GM18907 (cell line): ENCODE measurements at regions not wholly inside any gene's neighbourhood (a gene's known extent, or its start where the extent isn't known, plus 50 kb on each side); places are given as distances from the start of the nearest gene placed in this dataset.

Experiments
- ATAC-seq: cut with Tn5 transposase; IDR thresholded peaks from one replicate; pipeline ENCODE4 v1.9.1; 2021; ENCODE audit warnings: mild to moderate bottlenecking, moderate library complexity; ENCODE audit not compliant: unreplicated experiment

GRCh38 chr2:136248907-136249306, 131.0 kb upstream of the CXCR4 start:
- ATAC-seq, result no peak

GRCh38 chr2:136248242-136248641, 130.3 kb upstream of the CXCR4 start:
- ATAC-seq, result no peak

GRCh38 chr2:136247204-136247950, 129.4 kb upstream of the CXCR4 start:
- no peak for ATAC-seq

- ATAC-seq, result peak; percentile 60
These were observed 128.2 kb upstream of the CXCR4 start for GRCh38 chr2:136246086-136246669.

- no peak for ATAC-seq
These were observed 127.3 kb upstream of the CXCR4 start for GRCh38 chr2:136245211-136245610.

- ATAC-seq, result no peak
These were observed 126.6 kb upstream of the CXCR4 start for GRCh38 chr2:136244536-136244885.

- ATAC-seq, result no peak
These were observed 125.9 kb upstream of the CXCR4 start for GRCh38 chr2:136243638-136244535.

- ATAC-seq, result no peak
These were observed 124.8 kb upstream of the CXCR4 start for GRCh38 chr2:136242687-136243277.

GRCh38 chr2:136242100-136242499, 124.2 kb upstream of the CXCR4 start:
- no peak for ATAC-seq

GRCh38 chr2:136239079-136239685, 121.2 kb upstream of the CXCR4 start:
- no peak for ATAC-seq

GRCh38 chr2:136238286-136239078, 120.5 kb upstream of the CXCR4 start:
- peak; percentile 85 for ATAC-seq

- no peak for ATAC-seq
These were observed 118.1 kb upstream of the CXCR4 start for GRCh38 chr2:136236019-136236418.

GRCh38 chr2:136235546-136235945, 117.6 kb upstream of the CXCR4 start:
- ATAC-seq, result no peak

GRCh38 chr2:136234261-136234660, 116.3 kb upstream of the CXCR4 start:
- no peak for ATAC-seq

GRCh38 chr2:136233298-136233697, 115.3 kb upstream of the CXCR4 start:
- no peak for ATAC-seq

GRCh38 chr2:136232456-136233172, 114.7 kb upstream of the CXCR4 start:
- ATAC-seq, result no peak

- no peak for ATAC-seq
These were observed 112.5 kb upstream of the CXCR4 start for GRCh38 chr2:136230464-136230863.

- no peak for ATAC-seq
These were observed 109.0 kb upstream of the CXCR4 start for GRCh38 chr2:136226903-136227302.
